ENCODE measurements at regions not wholly inside any gene's neighbourhood (a gene's known extent, or its start where the extent isn't known, plus 50 kb on each side); places are given as distances from the start of the nearest gene placed in this dataset.

- no peak for TF ChIP-seq FOXA1 (IDR thresholded peaks at IDR 0.05)
- TF ChIP-seq GABPA (IDR thresholded peaks at IDR 0.05 in 1 of 2, conservative IDR thresholded peaks at IDR 0.05 in 1 of 2), result no peak
- no peak for TF ChIP-seq TAF1 (conservative IDR thresholded peaks at IDR 0.05)
- TF ChIP-seq FOXA2 (IDR thresholded peaks at IDR 0.05), result no peak
- no peak for TF ChIP-seq HNF4G (IDR thresholded peaks at IDR 0.05)
- Histone ChIP-seq H3K27ac (ENCODE audit: low read depth in 1 of 2, low read length in 2 of 2) (no peak overlapping the region), H3K27me3 (ENCODE audit: control insufficient read depth in 4 of 4, insufficient read depth in 4 of 4, low read length in 3 of 4) (peaks cover 0 to 6% (median 0%) of the 10 kb centered on the region in 4 donors), H3K9me3 (ENCODE audit: control insufficient read depth in 4 of 4, low read length in 3 of 4) (no peaks in the 10 kb centered on the region), H3K9ac (ENCODE audit: low read depth in 1 of 2, low read length in 2 of 2) (no peak overlapping the region), H3K4me1 (ENCODE audit: control insufficient read depth in 4 of 4, insufficient read depth in 4 of 4, low read length in 3 of 4) (no peaks in the 10 kb centered on the region), H3K36me3 (ENCODE audit: control insufficient read depth in 4 of 4, insufficient read depth in 3 of 4, low read depth in 1 of 4, low read length in 3 of 4) (no peaks in the 10 kb centered on the region), H3K4me3 (ENCODE audit: low read depth in 1 of 3, low read length in 3 of 3) (no peak overlapping the region)
- DNase-seq (ENCODE audit: low spot score), result no peak
- WGBS, result 56% methylated on average over 1 of the region's 1 CpG
These were observed 61.9 kb downstream of the TMEM30B start for GRCh38 chr14:61219256-61219655.

DNA sequence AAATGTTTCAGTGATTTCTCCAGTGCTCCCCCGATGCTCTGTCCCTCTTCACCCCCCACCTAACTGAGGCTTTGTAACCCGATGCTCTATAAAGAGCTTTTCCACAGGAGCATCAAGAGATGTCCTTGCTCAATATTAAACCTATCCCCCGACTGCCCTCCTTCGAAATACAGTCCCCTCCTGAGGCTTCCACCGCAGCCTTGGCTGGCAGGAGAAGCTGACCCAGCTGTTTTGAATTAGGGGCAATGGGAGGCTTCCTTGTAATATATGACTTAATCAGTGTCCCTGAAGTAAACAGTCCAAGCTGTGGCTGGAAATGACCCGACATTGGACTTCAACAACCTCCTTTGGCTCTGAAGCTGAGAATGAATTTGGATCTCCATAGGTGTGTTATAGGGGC, 62.4 kb downstream of the TMEM30B start:
- WGBS, result 66% methylated on average over 6 of the region's 6 CpGs
- Histone ChIP-seq H3K36me3 (ENCODE audit: control insufficient read depth in 4 of 4, insufficient read depth in 3 of 4, low read depth in 1 of 4, low read length in 3 of 4) (no peaks in the 10 kb centered on the region), H3K4me1 (ENCODE audit: control insufficient read depth in 4 of 4, insufficient read depth in 4 of 4, low read length in 3 of 4) (no peaks in the 10 kb centered on the region), H3K4me3 (ENCODE audit: low read depth in 1 of 3, low read length in 3 of 3) (no peak overlapping the region), H3K27ac (ENCODE audit: low read depth in 1 of 2, low read length in 2 of 2) (no peak overlapping the region), H3K27me3 (ENCODE audit: control insufficient read depth in 4 of 4, insufficient read depth in 4 of 4, low read length in 3 of 4) (peaks cover 0 to 6% (median 0%) of the 10 kb centered on the region in 4 donors), H3K9me3 (ENCODE audit: control insufficient read depth in 4 of 4, low read length in 3 of 4) (no peaks in the 10 kb centered on the region), H3K9ac (ENCODE audit: low read depth in 1 of 2, low read length in 2 of 2) (no peak overlapping the region)
- no peak for DNase-seq (ENCODE audit: low spot score)
- TF ChIP-seq FOXA2 (IDR thresholded peaks at IDR 0.05) (no peak), JUND (IDR thresholded peaks at IDR 0.05) (no peak), REST (IDR thresholded peaks at IDR 0.05) (no peak), RXRA (IDR thresholded peaks at IDR 0.05) (no peak)

DNA sequence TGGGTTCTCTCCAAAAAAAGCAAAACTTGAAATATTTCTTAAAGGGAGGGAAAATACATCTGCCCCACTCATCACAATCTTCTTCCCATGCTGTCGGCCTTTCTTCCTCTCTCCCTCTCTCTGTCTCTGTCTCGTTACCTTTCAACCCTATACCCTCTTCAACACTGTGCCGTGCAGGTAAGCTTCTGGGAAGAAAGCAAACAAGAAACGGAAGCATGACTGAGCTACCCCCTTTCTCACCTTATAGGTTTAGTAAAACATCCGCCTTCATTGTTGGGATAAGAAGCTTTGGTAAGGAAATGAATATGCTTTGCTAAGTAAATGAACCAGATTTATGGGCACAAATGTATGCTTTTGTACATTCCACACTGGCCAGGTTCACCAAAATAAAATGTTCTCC, 63.0 kb downstream of the TMEM30B start:
- WGBS, result 74% methylated on average over 5 of the region's 5 CpGs

More for the DNA sequence above, 63.0 kb downstream of the TMEM30B start:
- TF ChIP-seq RXRA (IDR thresholded peaks at IDR 0.05) (no peak), FOXA1 (IDR thresholded peaks at IDR 0.05) (no peak), EGR1 (IDR thresholded peaks at IDR 0.05; ENCODE audit: low read depth in 2 of 2) (no peak), SP1 (IDR thresholded peaks at IDR 0.05) (no peak), TAF1 (conservative IDR thresholded peaks at IDR 0.05) (no peak), ZBTB33 (IDR thresholded peaks at IDR 0.05) (no peak), HNF4A (conservative IDR thresholded peaks at IDR 0.05) (no peak), GABPA (IDR thresholded peaks at IDR 0.05 in 1 of 2, conservative IDR thresholded peaks at IDR 0.05 in 1 of 2) (no peak), FOXA2 (IDR thresholded peaks at IDR 0.05) (no peak), NR2F2 (IDR thresholded peaks at IDR 0.05) (no peak), CTCF (IDR thresholded peaks at IDR 0.05; ENCODE audit: low read depth, low read length, missing input control) (no peak), RAD21 (IDR thresholded peaks at IDR 0.05) (no peak), YY1 (IDR thresholded peaks at IDR 0.05) (no peak), ATF3 (IDR thresholded peaks at IDR 0.05) (no peak)
- TF ChIP-seq, protein P1, sequence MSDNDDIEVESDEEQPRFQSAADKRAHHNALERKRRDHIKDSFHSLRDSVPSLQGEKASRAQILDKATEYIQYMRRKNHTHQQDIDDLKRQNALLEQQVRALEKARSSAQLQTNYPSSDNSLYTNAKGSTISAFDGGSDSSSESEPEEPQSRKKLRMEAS (IDR thresholded peaks at IDR 0.05), result no peak
- Histone ChIP-seq H3K9me3 (ENCODE audit: control insufficient read depth in 4 of 4, low read length in 3 of 4) (no peaks in the 10 kb centered on the region), H3K36me3 (ENCODE audit: control insufficient read depth in 4 of 4, insufficient read depth in 3 of 4, low read depth in 1 of 4, low read length in 3 of 4) (no peaks in the 10 kb centered on the region), H3K27me3 (ENCODE audit: control insufficient read depth in 4 of 4, insufficient read depth in 4 of 4, low read length in 3 of 4) (peaks cover 0 to 6% (median 0%) of the 10 kb centered on the region in 4 donors), H3K27ac (ENCODE audit: low read depth in 1 of 2, low read length in 2 of 2) (no peak overlapping the region), H3K4me3 (ENCODE audit: low read depth in 1 of 3, low read length in 3 of 3) (no peak overlapping the region), H3K9ac (ENCODE audit: low read depth in 1 of 2, low read length in 2 of 2) (no peak overlapping the region), H3K4me1 (ENCODE audit: control insufficient read depth in 4 of 4, insufficient read depth in 4 of 4, low read length in 3 of 4) (no peaks in the 10 kb centered on the region)
- DNase-seq (ENCODE audit: low spot score), result no peak

All from liver (tissue), 8 donors.